ENCODE measurements at regions not wholly inside any gene's neighbourhood (a gene's known extent, or its start where the extent isn't known, plus 50 kb on each side); places are given as distances from the start of the nearest gene placed in this dataset.

GRCh38 chr5:5983261-5983980 lies 394.9 kb downstream of the MED10 start:
- DNase-seq = no peak

GRCh38 chr5:5981562-5981961 lies 396.8 kb downstream of the MED10 start:
- DNase-seq = no peak

GRCh38 chr5:5980538-5980895 lies 397.8 kb downstream of the MED10 start:
- no peak for DNase-seq

GRCh38 chr5:5979761-5980537 lies 398.4 kb downstream of the MED10 start:
- no peak for DNase-seq

GRCh38 chr5:5979377-5979760 lies 399.0 kb downstream of the MED10 start:
- no peak for DNase-seq

GRCh38 chr5:5978501-5979376 lies 399.6 kb downstream of the MED10 start:
- DNase-seq = no peak

- DNase-seq = no peak
Measured at GRCh38 chr5:5971203-5971602, 407.1 kb downstream of the MED10 start.

- no peak for DNase-seq
Measured at GRCh38 chr5:5969942-5970483, 408.3 kb downstream of the MED10 start.

- no peak for DNase-seq
Measured at GRCh38 chr5:5968981-5969380, 409.4 kb downstream of the MED10 start.

GRCh38 chr5:5967944-5968343 lies 410.4 kb downstream of the MED10 start:
- no peak for DNase-seq

GRCh38 chr5:5967373-5967772 lies 411.0 kb downstream of the MED10 start:
- DNase-seq = no peak

GRCh38 chr5:5965132-5965531 lies 413.2 kb downstream of the MED10 start:
- no peak for DNase-seq

GRCh38 chr5:5964347-5964746 lies 414.0 kb downstream of the MED10 start:
- no peak for DNase-seq

- no peak for DNase-seq
Measured at GRCh38 chr5:5957737-5958136, 420.6 kb downstream of the MED10 start.

- no peak for DNase-seq
Measured at GRCh38 chr5:5954275-5954598, 424.1 kb downstream of the MED10 start.

- DNase-seq = no peak
Measured at GRCh38 chr5:5953584-5954274, 424.6 kb downstream of the MED10 start.

- no peak for DNase-seq
Measured at GRCh38 chr5:5951953-5952352, 426.4 kb downstream of the MED10 start.

GRCh38 chr5:5950658-5951057 lies 427.7 kb downstream of the MED10 start:
- no peak for DNase-seq

GRCh38 chr5:5941486-5941885 lies 436.9 kb downstream of the MED10 start:
- no peak for DNase-seq

GRCh38 chr5:5939759-5940370 lies 438.5 kb downstream of the MED10 start:
- no peak for DNase-seq

GRCh38 chr5:5933651-5934050 lies 444.7 kb downstream of the MED10 start:
- no peak for DNase-seq

GRCh38 chr5:5932824-5933223 lies 445.5 kb downstream of the MED10 start:
- no peak for DNase-seq

Data from Kasumi-1 (cell line).